DMS79 (cell line): ENCODE measurements at regions not wholly inside any gene's neighbourhood (a gene's known extent, or its start where the extent isn't known, plus 50 kb on each side); places are given as distances from the start of the nearest gene placed in this dataset.

Experiments used
- DNase-seq: peaks from one replicate; lab custom pipeline; 2025; lab: John Stamatoyannopoulos, UW

GRCh38 chr15:70279096-70279495 lies 181.4 kb upstream of the TLE3 start:
- no peak for DNase-seq

GRCh38 chr15:70278644-70279043 lies 180.9 kb upstream of the TLE3 start:
- no peak for DNase-seq

- DNase-seq: no peak
Measured at GRCh38 chr15:70277556-70277955, 179.8 kb upstream of the TLE3 start.

DNA sequence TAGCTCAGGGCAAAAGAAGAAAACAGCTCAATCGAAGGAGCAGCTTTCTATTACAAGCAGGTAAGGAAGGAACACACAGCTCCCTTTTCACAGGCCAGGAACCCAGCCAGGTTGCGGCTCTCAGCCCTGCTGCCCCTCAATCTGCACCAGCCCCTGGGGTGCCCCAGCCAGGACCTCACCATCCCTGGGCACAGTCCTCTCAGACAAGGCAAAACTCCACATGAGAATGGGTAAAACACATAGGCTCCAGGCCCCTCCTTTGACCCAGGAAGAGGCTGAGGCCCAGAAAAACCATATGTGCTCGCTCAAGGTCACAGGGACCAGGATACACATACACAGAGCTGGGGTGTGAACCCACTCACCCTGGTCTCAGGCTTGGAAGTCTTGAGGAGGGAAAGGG lies 178.7 kb upstream of the TLE3 start:
- DNase-seq: no peak

GRCh38 chr15:70275461-70276138 lies 177.9 kb upstream of the TLE3 start:
- DNase-seq: no peak

DNA sequence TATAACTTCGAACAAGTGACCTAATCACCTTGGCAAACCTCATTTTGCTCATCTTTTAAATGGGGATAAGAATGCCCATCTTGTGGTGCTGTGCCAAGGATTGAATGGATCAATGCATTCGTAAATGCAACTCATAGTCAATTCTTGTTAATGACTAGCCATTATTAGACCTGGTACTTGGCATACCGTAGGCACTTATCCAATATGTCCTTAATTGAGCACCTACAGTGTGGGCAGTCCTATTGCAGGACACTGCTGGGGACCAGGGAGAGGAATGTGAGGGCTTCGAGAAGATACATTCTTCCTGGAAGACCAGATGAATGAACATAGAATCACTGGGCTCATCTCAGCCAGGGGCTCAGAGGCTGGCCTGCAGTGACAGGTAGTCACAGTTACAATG lies 177.2 kb upstream of the TLE3 start:
- DNase-seq: no peak

DNA sequence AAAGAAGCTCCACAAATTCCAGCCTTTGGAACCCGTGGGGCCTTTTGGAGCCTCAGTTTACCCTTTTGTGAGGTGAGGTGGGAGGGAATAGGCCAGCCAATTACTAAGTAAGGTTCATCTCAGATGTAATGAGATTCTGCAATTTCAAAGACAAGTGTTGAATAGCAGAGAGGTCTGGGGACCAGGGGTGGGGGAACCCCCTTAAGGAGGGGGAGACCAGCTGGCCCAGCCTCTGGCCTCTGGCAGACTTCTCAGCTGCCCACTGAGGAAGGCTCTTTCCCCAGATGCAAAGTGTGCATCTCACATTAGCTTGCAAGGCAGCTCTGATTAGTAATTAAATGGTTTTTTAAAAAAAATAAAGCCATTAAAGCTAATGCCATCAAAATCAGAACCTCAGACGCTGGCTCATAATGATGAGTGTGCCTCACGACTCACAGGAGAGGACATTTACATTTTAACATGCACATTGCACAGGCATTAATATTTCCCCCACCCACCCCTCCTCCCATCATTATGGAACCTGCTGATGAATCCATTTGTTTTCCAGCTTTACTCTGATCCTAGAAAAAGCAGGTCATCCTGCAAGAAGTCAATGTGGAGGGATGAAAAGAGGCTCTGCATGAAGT lies 176.7 kb upstream of the TLE3 start:
- no peak for DNase-seq

GRCh38 chr15:70273808-70274207 lies 176.1 kb upstream of the TLE3 start:
- no peak for DNase-seq

DNA sequence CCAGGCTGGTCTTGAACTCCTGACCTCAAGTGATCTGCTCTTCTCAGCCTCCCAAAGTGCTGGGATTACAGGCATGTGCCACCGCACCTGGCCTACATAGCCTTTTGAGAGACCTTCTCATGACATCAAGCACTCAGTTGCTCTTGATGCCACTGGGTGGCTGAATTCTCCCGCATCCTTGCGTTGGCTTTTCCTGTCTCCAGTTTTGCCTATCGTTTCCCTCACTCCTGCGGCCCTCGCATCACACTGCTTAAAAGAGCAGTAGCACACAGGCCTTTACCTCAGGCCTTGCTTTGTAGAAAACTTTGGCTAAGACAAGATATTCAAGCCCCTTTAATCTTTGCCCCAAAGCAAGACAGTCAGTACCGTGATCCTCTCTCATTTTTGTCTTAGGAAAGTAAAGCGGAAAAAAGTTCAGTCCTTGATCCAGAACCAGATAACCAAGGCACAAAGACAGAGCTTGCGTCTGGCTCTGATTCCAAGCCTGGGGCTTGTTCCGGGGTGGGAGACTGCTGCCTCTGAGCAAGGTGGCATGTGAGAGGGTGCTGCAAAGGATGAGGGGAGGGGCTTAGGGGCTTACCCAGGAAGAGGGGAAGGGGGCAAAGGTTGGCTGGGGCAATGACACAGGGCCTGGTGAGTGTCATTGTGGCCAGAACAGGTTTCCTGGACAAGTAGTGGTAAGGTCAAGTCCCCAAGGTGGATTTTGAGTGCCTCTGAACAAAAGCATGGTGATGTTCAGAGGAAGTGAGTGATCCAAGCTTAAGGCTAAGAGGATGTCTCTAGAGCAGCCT lies 175.0 kb upstream of the TLE3 start:
- DNase-seq: no peak

GRCh38 chr15:70271422-70272088 lies 173.8 kb upstream of the TLE3 start:
- DNase-seq: no peak

- DNase-seq: no peak
Measured at GRCh38 chr15:70270752-70271111, 173.0 kb upstream of the TLE3 start.

- DNase-seq: peak; percentile 51
Measured at GRCh38 chr15:70269991-70270751, 172.5 kb upstream of the TLE3 start.

- DNase-seq: peak; percentile 25
Measured at GRCh38 chr15:70269311-70269911, 171.7 kb upstream of the TLE3 start.

GRCh38 chr15:70268698-70269251 lies 171.1 kb upstream of the TLE3 start:
- no peak for DNase-seq

DNA sequence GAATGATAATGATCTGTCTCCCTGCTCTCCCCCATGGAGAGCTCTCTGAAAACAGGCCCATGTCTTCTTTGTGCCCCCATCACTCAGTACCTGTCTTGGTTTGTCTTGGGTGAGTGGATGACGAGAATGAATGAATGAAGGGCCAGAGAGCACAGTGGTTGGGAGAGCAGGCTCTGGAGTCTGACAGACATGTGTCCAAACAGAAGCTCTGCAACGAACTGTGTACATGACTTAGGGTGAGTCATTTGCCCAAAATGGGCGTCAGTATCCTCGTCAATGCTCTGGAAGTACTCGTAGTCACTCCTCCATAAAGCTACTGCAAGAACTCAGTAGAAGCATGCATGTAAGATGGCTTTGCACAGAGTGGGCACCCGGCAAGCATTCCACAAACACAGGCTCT lies 170.2 kb upstream of the TLE3 start:
- DNase-seq: no peak

GRCh38 chr15:70267306-70267705 lies 169.6 kb upstream of the TLE3 start:
- no peak for DNase-seq

DNA sequence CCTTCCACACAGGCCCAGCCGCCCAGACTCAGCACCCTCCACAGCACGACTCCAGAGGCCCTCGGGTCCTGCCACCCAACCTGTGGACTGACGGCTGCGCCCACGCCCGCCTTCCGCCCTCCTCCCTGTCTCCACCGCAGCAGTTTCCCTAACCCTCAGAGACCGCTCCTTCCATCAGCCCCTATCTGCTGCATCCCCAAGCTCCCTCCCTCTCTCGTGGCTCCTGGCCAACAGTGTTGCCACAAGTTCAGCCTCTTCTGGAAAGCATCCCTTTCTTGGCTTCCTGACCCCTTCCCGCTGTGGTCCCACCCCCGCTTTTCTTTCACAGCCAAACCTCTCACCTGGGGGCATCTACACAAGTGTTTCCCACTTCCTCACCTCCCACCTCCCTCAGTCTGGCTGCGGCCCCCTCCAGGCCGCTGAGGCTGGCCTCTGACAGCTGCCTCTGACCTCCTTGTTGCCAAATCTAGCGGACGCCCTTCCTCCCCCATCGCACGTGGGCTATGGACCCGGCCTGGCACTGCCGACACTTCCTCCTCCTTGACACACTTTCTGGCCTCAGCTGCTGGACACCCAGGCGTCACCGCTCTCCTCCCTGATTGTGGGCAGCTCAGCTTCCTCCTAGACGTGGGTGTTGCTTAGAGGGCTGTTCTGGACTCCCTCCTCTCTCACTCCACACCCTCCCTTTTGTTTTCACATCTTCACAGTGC lies 168.8 kb upstream of the TLE3 start:
- peak; percentile 2 for DNase-seq

- DNase-seq: no peak
Measured at GRCh38 chr15:70265986-70266385, 168.3 kb upstream of the TLE3 start.

DNA sequence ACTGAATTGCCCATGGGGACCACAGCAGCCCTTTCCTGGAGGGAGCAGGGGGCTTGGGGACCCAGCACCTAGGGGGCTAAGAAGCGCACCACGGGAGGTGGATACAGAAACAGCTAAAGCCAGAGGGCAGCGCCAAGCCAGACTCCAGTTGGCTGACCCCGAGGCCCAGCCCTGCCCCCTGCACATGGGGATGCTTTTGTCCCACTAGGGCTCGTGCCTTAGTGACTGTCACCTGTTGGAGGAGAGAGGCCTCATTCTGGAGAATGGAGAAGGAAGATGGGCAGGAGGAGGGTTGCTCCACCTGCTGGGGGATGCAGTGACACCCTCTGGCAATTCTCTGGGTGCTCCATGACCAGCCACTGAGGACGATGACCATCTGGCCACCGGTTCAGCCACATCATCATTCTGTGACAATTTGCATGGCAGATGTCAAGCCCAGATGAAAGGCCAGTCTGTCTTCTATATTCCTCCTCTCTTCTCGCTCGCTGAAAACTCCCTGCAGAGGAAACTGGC lies 167.8 kb upstream of the TLE3 start:
- no peak for DNase-seq

GRCh38 chr15:70264738-70265465 lies 167.2 kb upstream of the TLE3 start:
- no peak for DNase-seq
